NCI-H187 treated with DMSO at 0.1 percent for 48 hours (cell line): ENCODE measurements at regions not wholly inside any gene's neighbourhood (a gene's known extent, or its start where the extent isn't known, plus 50 kb on each side); places are given as distances from the start of the nearest gene placed in this dataset.
"Not testable (repeated sequence)": the region's sequence is repeated elsewhere in the genome, so short reads cannot be mapped to it uniquely, and the experiment has no call there.

Source experiments
- DNase-seq: peaks from one replicate; lab custom pipeline; 2025; lab: John Stamatoyannopoulos, UW

- no peak for DNase-seq
Observed at GRCh38 chr9:107836300-107836699, 346.7 kb upstream of the KLF4 start.

- DNase-seq = no peak
Observed at GRCh38 chr9:107833295-107833694, 343.7 kb upstream of the KLF4 start.

GRCh38 chr9:107832871-107833270 lies 343.3 kb upstream of the KLF4 start:
- DNase-seq = no peak

GRCh38 chr9:107830479-107830878 lies 340.9 kb upstream of the KLF4 start:
- DNase-seq = no peak

GRCh38 chr9:107827884-107828283 lies 338.3 kb upstream of the KLF4 start:
- no peak for DNase-seq

- DNase-seq = no peak
Observed at GRCh38 chr9:107827304-107827703, 337.7 kb upstream of the KLF4 start.

GRCh38 chr9:107826688-107826983 lies 337.1 kb upstream of the KLF4 start:
- DNase-seq = not testable (repeated sequence)

GRCh38 chr9:107824556-107824955 lies 335.0 kb upstream of the KLF4 start:
- no peak for DNase-seq

GRCh38 chr9:107819772-107820565 lies 330.4 kb upstream of the KLF4 start:
- peak; percentile 8 for DNase-seq

GRCh38 chr9:107818503-107818829 lies 328.9 kb upstream of the KLF4 start:
- not testable (repeated sequence) for DNase-seq

GRCh38 chr9:107817595-107818502 lies 328.3 kb upstream of the KLF4 start:
- DNase-seq = not testable (repeated sequence)

- no peak for DNase-seq
Observed at GRCh38 chr9:107816561-107817021, 327.0 kb upstream of the KLF4 start.

- no peak for DNase-seq
Observed at GRCh38 chr9:107815782-107816560, 326.4 kb upstream of the KLF4 start.

- no peak for DNase-seq
Observed at GRCh38 chr9:107813287-107813686, 323.7 kb upstream of the KLF4 start.

- no peak for DNase-seq
Observed at GRCh38 chr9:107810461-107810961, 320.9 kb upstream of the KLF4 start.

- DNase-seq = no peak
Observed at GRCh38 chr9:107809871-107810460, 320.4 kb upstream of the KLF4 start.

GRCh38 chr9:107807183-107807582 lies 317.6 kb upstream of the KLF4 start:
- no peak for DNase-seq

- DNase-seq = no peak
Observed at GRCh38 chr9:107805201-107805600, 315.6 kb upstream of the KLF4 start.

- no peak for DNase-seq
Observed at GRCh38 chr9:107794259-107794658, 304.7 kb upstream of the KLF4 start.

GRCh38 chr9:107793541-107793940 lies 304.0 kb upstream of the KLF4 start:
- DNase-seq = no peak

- no peak for DNase-seq
Observed at GRCh38 chr9:107792596-107792995, 303.0 kb upstream of the KLF4 start.

GRCh38 chr9:107792006-107792405 lies 302.4 kb upstream of the KLF4 start:
- no peak for DNase-seq
